HG02642 (cell line): ENCODE measurements at regions not wholly inside any gene's neighbourhood (a gene's known extent, or its start where the extent isn't known, plus 50 kb on each side); places are given as distances from the start of the nearest gene placed in this dataset.
A peak's percentile ranks its signal among the peaks of the same experiment; 100 is the strongest.

Experiments used
- ATAC-seq: cut with Tn5 transposase; IDR thresholded peaks from one replicate; pipeline ENCODE4 v1.9.1; 2021; ENCODE audit warnings: mild to moderate bottlenecking; ENCODE audit not compliant: unreplicated experiment, poor library complexity

DNA sequence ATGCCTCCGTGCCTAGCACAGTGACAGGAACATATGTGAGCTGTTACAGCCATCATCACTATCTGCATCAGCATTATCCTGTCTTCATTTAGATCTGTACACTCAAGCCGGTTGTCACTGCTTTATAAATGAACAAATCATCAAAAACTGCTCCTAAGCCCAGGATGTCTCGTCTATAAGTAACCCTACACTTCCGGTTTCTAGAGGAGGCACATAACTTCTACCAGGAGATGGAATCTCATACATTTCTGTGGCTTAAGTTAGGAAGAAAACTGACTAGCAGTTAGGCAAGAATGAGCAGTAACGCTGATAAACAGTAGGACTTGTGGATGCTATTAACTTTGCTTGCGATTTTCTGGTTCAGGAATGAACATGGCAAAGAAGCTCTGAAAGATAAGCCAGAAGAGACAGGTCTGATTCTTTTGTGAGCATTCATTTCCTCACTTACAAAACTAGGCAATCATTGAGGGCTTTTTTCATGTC, 1199.2 kb downstream of the SORCS3 start:
- no peak for ATAC-seq

DNA sequence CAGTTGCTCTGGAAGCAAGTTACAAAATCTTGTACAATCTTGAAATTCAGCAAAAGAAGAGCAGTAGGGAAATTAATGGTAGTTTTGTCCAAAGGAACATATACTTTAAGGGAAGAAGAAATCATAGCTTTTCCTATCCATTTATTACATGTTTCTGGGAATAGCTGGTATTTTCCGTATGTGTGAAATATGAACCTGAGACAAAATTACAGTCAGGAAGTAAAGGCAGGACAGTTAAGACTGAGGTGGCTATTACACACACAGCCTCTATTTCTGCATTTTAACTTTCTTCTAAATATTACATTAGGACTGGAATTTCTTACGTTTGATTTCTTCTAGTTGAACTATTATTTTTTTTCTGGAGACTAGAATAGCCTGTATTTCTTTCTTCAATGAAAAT, 1197.3 kb downstream of the SORCS3 start:
- no peak for ATAC-seq

DNA sequence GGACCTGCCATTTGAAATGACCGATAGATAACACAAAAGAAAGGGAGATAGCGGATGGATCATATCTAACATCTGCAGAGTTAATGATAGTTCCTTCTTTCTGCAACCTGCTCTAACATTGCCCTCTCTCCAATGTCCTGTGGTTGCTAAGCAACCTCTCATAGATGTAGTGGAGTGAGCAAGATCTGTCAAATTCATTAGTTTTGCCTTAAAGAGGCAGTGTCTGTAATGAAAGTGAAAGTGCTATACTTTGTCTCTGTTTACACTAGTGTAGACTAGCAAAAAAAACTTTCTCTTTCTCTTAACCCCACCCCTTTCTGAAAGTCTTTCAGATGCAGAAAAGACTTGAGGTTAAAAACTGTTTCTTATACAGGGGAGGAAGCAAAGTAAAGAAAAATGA, 1196.9 kb downstream of the SORCS3 start:
- ATAC-seq = peak; percentile 92

DNA sequence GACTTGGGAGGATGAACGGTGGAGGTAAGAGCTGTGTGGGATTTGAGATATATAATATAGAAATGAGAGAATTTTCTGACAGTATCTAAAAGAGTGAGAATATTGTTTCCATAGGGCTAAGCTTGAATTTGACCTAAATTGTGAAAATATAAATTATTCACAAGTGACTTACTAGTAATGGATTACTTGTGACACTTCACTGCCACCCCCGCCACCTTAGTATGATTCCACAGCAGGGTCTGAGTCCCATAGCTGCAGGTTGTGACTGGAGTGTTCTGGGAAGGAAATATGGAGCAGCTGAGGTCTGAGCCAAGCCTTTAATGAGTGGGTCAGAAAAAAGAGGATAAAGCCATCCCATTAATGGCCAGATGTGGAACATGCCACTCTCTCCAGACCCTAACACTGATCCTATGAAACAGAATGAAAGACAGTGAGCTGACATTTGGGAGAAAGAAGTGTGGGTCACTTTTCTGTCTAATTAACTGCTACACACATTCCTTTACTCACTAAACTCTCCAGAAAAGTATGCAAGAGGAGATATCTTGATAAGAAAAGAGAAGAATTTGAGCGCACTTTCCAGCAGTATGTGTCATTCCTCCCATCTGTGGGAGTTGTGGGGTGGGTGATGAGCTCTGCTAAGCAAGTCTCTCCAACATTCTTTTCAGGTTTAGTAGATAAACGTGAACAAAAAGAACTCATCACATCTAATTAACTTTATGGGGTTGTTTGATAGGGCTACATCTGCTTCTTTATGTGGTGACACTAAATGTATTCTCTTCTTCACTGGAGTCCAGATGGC, 1193.4 kb downstream of the SORCS3 start:
- no peak for ATAC-seq

DNA sequence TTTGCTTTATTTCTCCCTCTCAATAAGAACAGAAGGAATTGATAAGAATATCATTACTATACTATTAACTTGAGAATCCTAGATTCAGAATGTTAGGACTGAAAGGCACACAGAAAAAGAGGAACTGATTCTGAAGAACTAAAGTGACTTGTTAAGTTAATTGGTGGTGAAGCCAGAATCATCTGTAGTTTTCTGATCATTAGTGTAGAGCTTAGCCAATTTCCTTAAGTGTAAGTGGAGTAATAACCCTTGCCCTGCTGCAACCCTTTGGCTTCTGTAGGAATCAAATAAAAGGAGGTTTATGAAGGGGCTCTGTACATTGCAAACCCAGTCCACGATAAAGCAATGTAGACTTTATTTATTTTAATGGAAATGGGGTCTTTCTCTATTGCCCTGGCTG, 1186.0 kb downstream of the SORCS3 start:
- no peak for ATAC-seq

DNA sequence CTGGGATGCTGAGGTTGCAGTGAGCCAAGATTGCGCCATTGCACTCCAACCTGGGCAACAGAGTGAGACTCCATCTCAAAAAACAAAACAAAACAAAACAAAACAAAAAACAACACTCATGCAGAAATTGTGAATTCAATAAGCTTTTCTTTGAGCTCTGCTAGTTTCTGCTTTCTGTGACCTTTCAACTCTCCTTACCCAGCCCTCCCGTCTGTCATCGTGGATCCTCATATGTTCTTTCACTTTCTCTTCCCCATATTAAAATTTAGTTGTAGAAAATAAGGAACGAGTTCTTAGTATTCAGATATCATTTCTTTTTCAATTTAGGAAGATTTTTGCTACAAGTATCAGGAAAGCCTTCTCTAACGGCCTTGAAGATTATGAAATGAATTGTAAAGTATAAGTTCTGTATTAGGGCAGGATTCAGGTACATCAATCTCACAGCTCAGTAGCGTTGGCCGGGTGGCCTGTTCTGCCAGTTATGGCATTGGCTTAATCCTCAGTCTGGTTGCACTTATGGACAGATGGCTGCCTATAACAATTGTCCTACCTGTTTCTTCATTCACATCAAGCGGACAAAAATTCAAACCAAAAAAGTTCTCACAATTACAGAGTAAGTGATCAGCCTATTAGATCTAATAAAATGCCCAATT, 1167.0 kb downstream of the SORCS3 start:
- no peak for ATAC-seq

DNA sequence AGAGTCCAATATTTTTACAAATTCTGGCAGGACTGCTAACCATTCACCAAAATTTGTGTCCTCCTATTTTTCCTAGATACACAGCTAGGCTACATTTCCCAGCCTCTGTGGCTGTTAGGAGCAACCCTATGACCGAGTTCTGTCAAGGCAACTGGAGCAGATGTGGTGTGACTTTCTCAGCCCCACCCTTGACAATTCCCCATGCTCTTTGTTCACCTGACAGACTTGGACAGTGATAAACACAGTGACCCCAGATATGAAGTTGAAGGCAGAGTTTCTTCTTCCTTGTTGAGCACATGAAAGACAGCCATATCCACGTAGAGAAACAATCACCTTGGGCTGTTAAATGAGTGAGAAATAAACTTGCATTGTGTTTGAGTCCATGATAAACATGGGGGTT, 1162.1 kb downstream of the SORCS3 start:
- no peak for ATAC-seq

DNA sequence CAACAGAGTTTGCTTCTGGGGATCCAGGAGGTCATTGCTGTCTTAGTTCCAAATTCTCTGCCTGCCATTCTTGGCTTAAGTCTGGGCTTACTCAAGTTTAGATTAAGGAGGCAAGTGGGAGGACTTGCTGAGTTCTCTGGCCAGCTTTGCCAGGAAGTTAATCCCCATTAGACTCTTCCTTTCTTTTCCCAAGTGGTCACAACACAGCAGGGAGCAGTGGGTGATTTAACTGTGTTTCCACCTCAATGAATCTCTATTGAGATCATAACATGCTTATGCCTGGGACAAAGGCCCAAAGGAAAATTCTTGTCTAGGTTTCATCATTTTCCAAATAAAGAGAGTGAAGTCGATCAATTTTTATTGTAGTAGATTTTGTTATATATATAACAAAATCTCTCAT, 1159.6 kb downstream of the SORCS3 start:
- no peak for ATAC-seq

DNA sequence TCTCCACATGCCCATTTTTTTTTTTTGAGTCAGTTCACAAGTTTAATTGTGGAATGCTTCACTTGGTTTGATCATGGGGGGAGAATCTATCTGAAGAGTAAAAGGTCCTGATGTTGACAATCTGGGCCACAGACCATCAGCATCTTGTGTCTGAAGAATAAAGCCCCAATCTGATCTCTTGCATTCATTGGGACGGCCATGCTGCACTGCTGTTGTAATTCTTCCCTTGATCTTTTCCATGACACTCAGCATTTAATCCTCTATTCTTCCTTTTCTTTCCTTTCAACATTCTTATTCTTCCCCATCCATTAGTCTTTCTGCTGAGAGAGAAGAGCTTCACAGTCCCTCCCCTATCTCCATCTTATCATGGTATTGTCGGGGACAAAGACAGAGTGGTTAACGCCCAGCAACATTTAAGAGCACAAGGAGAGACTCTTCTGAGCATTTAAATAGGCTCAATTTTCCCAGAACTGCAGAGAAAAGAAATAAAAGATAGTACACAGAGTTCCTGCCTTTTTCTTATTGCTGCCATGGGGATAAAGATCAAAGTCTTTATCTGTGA, 1157.3 kb downstream of the SORCS3 start:
- no peak for ATAC-seq

DNA sequence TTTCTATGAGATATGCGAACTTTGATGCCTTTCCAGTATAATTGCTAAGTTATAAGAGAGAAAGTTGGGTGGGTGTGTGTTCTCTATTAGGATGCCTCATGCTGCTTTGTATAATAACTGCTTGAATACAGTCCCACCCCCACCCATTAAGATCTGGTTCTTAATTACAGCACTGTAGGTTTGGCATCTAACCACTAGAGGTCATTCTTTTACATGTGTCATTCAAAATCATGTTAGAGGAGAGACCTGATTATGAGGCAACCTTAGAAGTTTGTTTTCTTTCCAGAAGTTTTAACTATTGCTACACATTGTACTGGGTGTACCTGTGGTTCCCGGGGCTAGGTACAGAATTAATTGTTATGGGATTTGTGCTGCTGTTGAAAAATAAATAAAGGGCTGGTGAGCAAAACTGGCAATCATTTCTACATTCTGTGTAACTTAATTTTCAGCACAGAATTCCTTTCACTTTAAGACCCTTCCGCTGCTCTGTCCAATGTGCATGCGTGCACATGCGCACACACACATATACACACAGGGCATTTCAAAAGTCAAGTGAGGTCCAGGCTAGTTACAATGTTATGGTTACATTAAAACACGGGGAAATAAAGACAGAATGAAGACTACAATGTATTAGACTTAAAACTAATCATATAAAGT, 1156.3 kb downstream of the SORCS3 start:
- peak; percentile 53 for ATAC-seq

DNA sequence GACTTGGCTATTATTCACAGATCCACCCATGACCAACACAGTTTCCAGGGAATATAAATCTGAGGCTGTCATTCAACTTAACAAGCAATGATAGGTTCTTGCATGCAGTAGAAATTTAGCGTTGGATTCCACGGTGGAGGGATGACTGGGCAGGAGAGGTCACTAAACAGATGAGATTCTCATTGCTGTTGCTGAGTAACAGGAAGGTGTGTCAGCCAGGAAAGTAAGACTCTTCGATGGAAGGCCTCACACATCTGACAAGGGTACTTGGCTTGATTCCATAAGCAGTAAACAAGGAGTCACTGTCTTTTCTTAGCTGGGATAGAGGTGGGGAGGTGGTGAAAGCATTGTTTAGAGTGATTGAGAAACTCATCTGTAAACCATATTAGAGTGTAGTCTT, 1152.0 kb downstream of the SORCS3 start:
- no peak for ATAC-seq

DNA sequence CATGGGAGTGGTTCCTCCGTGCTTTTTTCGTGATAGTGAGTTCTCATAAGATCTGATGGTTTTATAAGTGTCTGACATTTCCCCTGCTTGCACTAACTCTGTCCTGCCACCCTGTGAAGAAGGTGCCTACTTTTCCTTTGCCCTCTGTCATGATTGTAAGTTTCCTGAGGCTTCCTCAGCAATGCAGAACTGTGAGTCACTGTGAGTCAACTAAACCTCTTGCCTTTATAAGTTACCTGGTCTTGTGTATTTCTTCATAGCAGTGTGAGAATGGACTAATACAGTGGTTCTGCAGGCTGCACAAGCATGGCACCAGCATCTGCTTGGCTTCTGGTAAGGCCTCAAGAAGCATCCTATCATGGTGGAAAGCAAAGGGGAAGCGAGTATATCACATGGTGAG, 1144.6 kb downstream of the SORCS3 start:
- ATAC-seq = no peak

DNA sequence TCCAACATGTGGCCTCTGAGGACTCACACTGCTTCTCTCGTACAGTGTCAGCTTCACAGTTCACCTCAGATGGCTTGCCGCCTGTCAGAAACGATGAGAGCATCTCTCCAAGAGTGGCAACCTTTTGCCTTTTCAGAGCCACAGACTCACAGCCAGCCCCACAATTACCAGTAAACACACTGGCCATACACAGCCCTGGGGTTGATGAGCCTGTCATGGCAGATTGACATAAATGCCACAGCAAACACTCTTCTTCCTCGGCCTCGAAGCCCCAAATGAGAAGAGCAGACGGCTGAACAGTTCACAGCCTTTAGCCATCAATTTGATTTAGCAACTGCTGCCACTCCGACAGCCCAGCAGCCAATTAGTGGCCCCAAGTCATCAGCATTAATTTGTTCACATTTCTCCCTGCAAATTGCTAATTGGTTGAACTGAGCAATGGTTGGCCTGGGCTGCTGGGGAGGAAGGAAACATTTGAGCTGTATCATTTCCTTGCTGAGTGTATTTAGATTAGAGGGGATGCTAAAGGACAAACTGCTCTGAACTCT, 1142.9 kb downstream of the SORCS3 start:
- ATAC-seq = no peak

DNA sequence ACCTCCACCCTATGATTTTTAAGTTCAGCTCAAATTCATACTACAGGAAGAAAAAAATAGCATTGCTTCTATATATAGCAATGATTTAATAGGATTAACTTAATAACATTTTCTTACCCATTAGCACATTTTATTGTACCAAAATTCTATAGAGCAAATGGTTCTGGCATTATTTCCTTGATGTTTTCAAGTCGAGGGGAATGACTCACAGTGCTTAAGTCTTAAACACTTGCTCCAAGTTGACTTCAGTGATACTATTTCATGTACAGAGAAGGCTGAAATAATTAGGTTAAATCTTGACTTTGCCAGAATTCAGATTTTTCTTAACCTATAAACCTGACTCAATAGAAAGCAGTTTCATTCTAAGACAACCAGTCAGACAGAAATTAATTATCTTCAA, 1133.8 kb downstream of the SORCS3 start:
- ATAC-seq = no peak

DNA sequence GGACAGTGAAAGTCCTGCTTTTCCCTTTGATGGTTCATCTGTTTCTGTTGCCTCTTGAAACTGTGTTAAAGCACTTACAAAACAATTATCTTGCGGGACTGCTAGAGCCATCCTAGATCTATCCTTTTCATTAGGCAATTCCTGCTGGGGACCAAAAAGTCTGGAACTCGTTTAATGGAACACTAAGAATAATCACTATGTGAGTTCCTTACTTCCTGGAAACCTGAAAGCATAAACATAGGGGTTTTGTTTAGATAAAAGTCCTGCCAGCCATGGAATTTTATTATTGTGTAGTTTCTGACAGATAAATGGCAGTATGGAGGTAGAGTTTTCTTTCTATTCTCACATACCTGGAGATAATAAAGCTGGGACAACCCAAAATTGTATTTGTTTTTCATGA, 1133.3 kb downstream of the SORCS3 start:
- ATAC-seq = no peak

DNA sequence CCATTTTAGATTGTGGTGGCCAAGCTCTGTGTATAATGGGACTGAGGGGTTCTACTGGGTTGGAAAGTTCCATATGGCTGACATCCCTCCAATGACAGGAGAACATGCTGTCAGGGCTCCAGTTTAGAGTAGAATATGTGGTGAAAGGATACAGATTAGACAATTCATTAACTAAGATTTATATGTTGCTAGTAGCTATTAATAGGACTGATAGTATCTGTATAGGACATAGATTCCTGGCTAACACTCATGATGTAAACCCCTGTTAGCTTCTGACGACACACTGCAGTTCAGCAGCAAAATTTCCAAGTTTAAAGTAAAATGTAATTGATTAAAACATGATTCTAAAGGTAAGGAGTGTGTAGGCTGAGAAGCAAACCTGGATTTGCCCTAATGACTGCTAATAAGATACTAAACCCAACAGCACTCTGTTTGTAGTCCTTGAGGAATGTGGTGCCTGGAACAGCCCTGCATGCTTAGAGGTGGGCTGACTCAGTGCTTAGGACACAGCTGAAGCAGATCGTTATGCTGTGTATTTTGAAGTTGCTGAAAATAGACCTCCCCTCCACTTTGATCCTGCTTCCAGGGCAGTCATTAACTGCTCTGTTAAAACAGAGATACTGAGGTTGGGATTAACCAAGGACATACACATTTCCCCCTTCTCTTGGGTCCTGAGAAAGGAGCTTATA, 1129.6 kb downstream of the SORCS3 start:
- ATAC-seq = no peak

DNA sequence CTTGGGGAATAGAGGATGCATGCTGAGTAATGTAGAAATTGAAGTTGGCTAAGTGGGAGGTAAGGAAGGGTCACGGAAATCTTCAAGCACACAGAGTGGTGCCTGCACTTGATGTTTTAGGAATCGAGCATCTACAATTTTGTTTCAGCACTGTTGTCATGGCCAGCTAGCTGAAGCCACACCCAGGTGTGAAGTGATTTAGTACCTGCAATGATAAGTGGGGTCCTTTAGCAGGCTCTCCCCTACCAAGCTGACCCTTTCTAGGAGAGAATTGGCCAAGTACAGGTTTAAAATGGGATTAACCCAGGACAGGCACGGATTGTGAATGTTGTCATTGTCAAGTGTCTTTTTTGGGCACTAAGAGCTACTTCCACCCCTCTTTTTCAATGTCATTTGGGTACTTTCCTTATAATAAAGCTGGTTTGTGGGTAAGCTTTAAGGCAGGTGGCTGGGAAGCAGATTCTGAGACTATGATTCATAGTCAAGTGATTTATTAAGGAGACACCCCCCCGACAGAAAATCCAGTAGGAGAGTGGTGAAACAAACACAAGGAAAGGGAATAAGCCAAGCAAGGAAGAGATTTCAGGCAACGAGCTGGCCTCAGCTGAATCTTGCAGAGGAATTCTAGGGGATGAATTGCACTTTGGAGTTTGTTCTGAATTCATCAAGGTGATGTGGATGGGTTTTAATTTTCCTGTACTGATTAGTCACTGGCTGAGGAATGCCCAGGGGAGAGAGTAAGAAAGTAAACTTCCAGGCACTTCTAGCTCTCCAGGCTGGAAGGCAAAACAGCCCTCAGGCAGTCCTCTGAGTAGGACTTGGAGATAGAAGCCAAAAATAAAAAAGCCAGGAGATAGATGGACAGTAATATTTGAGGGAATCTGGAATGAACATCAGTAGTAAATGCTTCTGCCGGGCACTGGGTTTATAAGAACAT, 1128.4 kb downstream of the SORCS3 start:
- no peak for ATAC-seq

DNA sequence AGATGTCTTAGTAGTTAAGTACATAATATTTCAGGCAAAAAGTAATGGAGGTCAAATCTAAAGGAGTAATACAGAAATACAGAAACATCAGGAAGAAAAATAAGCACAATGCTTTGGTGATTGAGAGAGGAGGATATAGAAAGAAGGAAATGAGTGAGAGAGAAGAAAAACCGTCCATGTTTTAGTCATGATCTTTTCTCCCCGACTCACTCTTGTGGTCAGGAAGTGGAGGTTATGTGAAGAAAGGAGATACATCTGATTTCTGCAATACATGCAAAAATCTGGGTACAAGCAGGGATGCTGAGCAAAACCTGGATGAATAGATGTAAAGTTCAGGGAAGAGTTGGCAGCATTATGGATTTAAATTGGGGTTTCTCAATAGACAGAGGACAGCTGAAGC, 1122.5 kb downstream of the SORCS3 start:
- ATAC-seq = no peak

DNA sequence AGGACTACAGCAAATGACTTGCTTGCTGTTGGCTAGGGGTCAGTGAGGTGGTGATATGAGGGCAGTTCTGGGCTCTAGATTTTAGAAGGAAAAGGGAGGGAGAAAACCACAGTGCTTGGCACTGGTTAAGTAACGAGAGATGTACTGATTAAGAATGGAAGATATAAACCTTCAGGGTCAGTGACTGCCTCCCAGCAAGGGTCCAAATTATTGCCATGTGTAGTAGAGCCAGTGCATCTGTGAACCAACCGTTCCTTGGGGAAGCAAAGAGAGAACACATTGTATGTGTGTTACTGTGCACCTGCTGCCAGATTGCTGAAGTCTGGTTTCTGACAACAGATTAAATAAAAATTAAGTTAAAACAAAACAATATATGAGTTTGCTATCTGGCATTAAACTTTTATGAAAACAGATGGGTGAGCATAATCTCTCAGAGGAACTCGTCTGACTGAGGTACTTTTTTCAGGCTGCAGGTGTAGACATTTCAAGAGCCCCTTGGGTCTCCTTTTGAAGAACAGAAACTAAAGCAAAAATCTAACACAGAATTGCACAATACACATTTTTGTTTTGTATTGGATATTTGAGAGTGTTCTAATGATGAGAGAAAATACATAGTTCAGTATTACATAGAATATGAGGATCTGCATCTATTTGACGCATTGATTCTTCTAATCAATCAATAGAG, 1120.6 kb downstream of the SORCS3 start:
- ATAC-seq = no peak
